Keratinocyte (primary cell): ENCODE measurements at regions not wholly inside any gene's neighbourhood (a gene's known extent, or its start where the extent isn't known, plus 50 kb on each side); places are given as distances from the start of the nearest gene placed in this dataset.

Experiments
- DNase-seq: peaks from one replicate; pipeline ENCODE4 v3.0.0-alpha.2; 2011; ENCODE audit warnings: low read depth, missing footprints, low spot score
- FAIRE-seq: peaks from 2 replicates; lab custom pipeline; 2011; peaks lifted over from hg19 to GRCh38; lab: Jason Lieb, UNC
- H2AFZ ChIP-seq: 2 replicates; pipeline ENCODE4 v1.6.0; 2012; ENCODE audit warnings: low read length, control low read depth, inconsistent platforms; ENCODE audit not compliant: control insufficient read depth
- H3K27ac ChIP-seq: 2 replicates; pipeline ENCODE4 v1.5.1; 2011; ENCODE audit warnings: low read length; ENCODE audit not compliant: control insufficient read depth, insufficient read depth
- H3K27me3 ChIP-seq: 3 replicates; pipeline ENCODE4 v1.6.0; 2011; ENCODE audit warnings: low read length; ENCODE audit not compliant: control insufficient read depth, insufficient read depth; ENCODE audit errors: extremely low read depth
- H3K36me3 ChIP-seq, 2 experiments: 2 replicates in 1 of 2; 3 replicates in 1 of 2; pipeline ENCODE4 v1.5.1; 2011; ENCODE audit warnings: low read length in 2 of 2, mild to moderate bottlenecking in 1 of 2; ENCODE audit not compliant: control insufficient read depth in 2 of 2, insufficient read depth in 2 of 2; ENCODE audit errors: extremely low read depth in 1 of 2
- H3K4me1 ChIP-seq: 3 replicates; pipeline ENCODE4 v1.5.1; 2011; ENCODE audit warnings: low read length; ENCODE audit not compliant: control insufficient read depth, insufficient read depth; ENCODE audit errors: extremely low read depth
- H3K4me2 ChIP-seq: 3 replicates; pipeline ENCODE4 v1.6.0; 2011; ENCODE audit warnings: low read depth, low read length; ENCODE audit not compliant: control insufficient read depth, insufficient read depth; ENCODE audit errors: extremely low read depth
- H3K4me3 ChIP-seq, 3 experiments: fragments of 200-600 bp in 1 of 3; sonication (generic) in 1 of 3; 2 replicates in 2 of 3; 3 replicates in 1 of 3; pipeline ENCODE4 v1.5.1; 2011 to 2016; ENCODE audit warnings: low read length in 3 of 3, mild to moderate bottlenecking in 3 of 3, control low read depth in 2 of 3, inconsistent platforms in 1 of 3, low read depth in 1 of 3, mixed read lengths in 1 of 3, mixed run types in 1 of 3, moderate library complexity in 1 of 3; ENCODE audit not compliant: control insufficient read depth in 2 of 3, insufficient read depth in 2 of 3; ENCODE audit errors: extremely low read depth in 1 of 3
- H3K79me2 ChIP-seq: 2 replicates; pipeline ENCODE4 v1.6.0; 2012; ENCODE audit warnings: low read length; ENCODE audit not compliant: control insufficient read depth, insufficient read depth
- H3K9ac ChIP-seq: 3 replicates; pipeline ENCODE4 v1.6.0; 2011; ENCODE audit warnings: low read length; ENCODE audit not compliant: control insufficient read depth, insufficient read depth; ENCODE audit errors: extremely low read depth
- H3K9me1 ChIP-seq: 3 replicates; pipeline ENCODE4 v1.6.0; 2011; ENCODE audit warnings: low read length; ENCODE audit not compliant: control insufficient read depth, insufficient read depth; ENCODE audit errors: extremely low read depth
- H3K9me3 ChIP-seq: 2 replicates; pipeline ENCODE4 v1.5.1; 2012; ENCODE audit warnings: low read depth, low read length; ENCODE audit not compliant: control insufficient read depth
- H4K20me1 ChIP-seq: 3 replicates; pipeline ENCODE4 v1.6.0; 2011; ENCODE audit warnings: low read length; ENCODE audit not compliant: control insufficient read depth, insufficient read depth; ENCODE audit errors: extremely low read depth
- EZH2 ChIP-seq: IDR thresholded peaks from one replicate; pipeline ENCODE4 v1.6.1; 2012; ENCODE audit warnings: inconsistent platforms, mild to moderate bottlenecking, low read length, moderate library complexity
- dilution Hi-C: fragments of 300-500 bp; cut with MboI; formaldehyde crosslinking; loops from one replicate; pipeline ENCODE4 v1.7.0; 2020; ENCODE audit warnings: low sequenced_read_pairs; ENCODE audit not compliant: extremely low pct_ligation_motif_present
- TF ChIP-seq, protein P1 (sequence below), 3 experiments: IDR thresholded peaks in 1 of 3; conservative IDR thresholded peaks in 1 of 3; optimal IDR thresholded peaks in 1 of 3; 2 replicates in 2 of 3; 3 replicates in 1 of 3; pipeline versions ENCODE3 to v1.5.1; 2011; ENCODE audit warnings: low read length in 3 of 3, mild to moderate bottlenecking in 3 of 3, moderate library complexity in 2 of 3, control low read depth in 1 of 3, inconsistent platforms in 1 of 3; ENCODE audit not compliant: insufficient read depth in 2 of 3; ENCODE audit errors: extremely low read depth in 1 of 3

GRCh38 chr7:136308230-136308629, 331.1 kb upstream of the MTPN start:
- H3K9me1 ChIP-seq = no peaks in the 10 kb centered on the region
- dilution Hi-C loops = no loop called here
- no peak for TF ChIP-seq EZH2
- TF ChIP-seq, protein P1, sequence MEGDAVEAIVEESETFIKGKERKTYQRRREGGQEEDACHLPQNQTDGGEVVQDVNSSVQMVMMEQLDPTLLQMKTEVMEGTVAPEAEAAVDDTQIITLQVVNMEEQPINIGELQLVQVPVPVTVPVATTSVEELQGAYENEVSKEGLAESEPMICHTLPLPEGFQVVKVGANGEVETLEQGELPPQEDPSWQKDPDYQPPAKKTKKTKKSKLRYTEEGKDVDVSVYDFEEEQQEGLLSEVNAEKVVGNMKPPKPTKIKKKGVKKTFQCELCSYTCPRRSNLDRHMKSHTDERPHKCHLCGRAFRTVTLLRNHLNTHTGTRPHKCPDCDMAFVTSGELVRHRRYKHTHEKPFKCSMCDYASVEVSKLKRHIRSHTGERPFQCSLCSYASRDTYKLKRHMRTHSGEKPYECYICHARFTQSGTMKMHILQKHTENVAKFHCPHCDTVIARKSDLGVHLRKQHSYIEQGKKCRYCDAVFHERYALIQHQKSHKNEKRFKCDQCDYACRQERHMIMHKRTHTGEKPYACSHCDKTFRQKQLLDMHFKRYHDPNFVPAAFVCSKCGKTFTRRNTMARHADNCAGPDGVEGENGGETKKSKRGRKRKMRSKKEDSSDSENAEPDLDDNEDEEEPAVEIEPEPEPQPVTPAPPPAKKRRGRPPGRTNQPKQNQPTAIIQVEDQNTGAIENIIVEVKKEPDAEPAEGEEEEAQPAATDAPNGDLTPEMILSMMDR (optimal IDR thresholded peaks at IDR 0.05 in 1 of 3, IDR thresholded peaks at IDR 0.05 in 1 of 3, conservative IDR thresholded peaks at IDR 0.05 in 1 of 3; ENCODE audit: extremely low read depth in 1 of 3, insufficient read depth in 2 of 3, low read length in 3 of 3) = no peak
- H3K9ac ChIP-seq = no peak overlapping the region
- DNase-seq = no peak
- no peaks in the 10 kb centered on the region for H3K9me3 ChIP-seq
- no peaks in the 10 kb centered on the region for H4K20me1 ChIP-seq
- H3K4me2 ChIP-seq = no peak overlapping the region
- no peak overlapping the region for H3K4me3 ChIP-seq
- no peaks in the 10 kb centered on the region for H3K79me2 ChIP-seq
- no peaks in the 10 kb centered on the region for H3K36me3 ChIP-seq
- H2AFZ ChIP-seq = no peak overlapping the region
- no peak for FAIRE-seq
- H3K27ac ChIP-seq = no peak overlapping the region
- H3K4me1 ChIP-seq = no peaks in the 10 kb centered on the region
- H3K27me3 ChIP-seq = no peaks in the 10 kb centered on the region

DNA sequence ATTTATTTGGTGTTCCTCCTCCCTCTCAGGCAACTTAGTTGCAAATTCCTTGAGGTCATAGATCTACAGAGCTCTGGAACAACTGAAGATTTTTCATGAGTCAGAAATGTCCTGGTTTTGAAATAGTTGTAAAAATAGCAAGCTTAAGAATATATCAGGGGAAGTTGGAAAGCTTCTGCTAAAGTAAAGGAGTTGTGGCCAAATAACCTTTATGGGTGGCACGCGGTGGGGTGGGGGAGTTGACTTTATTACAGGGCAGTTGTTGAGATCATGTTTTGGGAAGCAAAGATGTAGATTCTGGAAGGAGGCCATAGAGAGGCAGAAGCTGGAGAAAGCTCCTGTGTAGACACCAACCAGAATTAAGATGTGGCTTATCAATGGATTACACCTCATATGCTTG, 326.0 kb upstream of the MTPN start:
- no peaks in the 10 kb centered on the region for H3K4me1 ChIP-seq
- no peaks in the 10 kb centered on the region for H3K36me3 ChIP-seq
- H3K4me2 ChIP-seq = no peak overlapping the region
- H3K27me3 ChIP-seq = no peaks in the 10 kb centered on the region
- H4K20me1 ChIP-seq = no peaks in the 10 kb centered on the region
- no peak overlapping the region for H3K27ac ChIP-seq
- no peak overlapping the region for H3K9ac ChIP-seq
- no peak overlapping the region for H2AFZ ChIP-seq
- DNase-seq (no peak), FAIRE-seq (no peak)
- TF ChIP-seq EZH2 = no peak
- TF ChIP-seq, protein P1 (optimal IDR thresholded peaks at IDR 0.05 in 1 of 3, IDR thresholded peaks at IDR 0.05 in 1 of 3, conservative IDR thresholded peaks at IDR 0.05 in 1 of 3; ENCODE audit: extremely low read depth in 1 of 3, insufficient read depth in 2 of 3, low read length in 3 of 3) = no peak
- no peak overlapping the region for H3K4me3 ChIP-seq
- H3K79me2 ChIP-seq = no peaks in the 10 kb centered on the region
- H3K9me3 ChIP-seq = no peaks in the 10 kb centered on the region
- dilution Hi-C loops = no loop called here
- no peaks in the 10 kb centered on the region for H3K9me1 ChIP-seq
